ENCODE measurements at regions not wholly inside any gene's neighbourhood (a gene's known extent, or its start where the extent isn't known, plus 50 kb on each side); places are given as distances from the start of the nearest gene placed in this dataset.

DNA sequence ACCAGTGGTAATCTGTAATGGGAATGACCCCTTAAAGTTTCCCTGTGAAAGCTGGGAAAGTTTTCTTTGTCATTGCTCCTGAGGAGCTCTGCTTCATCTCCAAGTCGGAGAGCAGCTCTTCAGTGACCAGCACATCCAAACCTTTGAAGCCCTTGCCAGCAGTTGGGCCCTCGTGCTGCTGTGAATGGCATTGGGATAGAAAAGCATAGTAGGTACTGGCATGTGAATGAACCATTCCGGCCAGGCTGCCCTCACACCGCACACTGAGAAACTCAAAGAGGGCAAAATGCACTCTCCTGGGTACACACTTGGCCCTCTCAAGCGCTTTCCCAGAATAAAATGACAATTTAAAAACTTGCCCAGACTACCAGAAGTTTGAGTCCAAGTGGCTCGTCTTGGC is 1135.0 kb upstream of the WWC1 start:
- TF ChIP-seq, protein P1, sequence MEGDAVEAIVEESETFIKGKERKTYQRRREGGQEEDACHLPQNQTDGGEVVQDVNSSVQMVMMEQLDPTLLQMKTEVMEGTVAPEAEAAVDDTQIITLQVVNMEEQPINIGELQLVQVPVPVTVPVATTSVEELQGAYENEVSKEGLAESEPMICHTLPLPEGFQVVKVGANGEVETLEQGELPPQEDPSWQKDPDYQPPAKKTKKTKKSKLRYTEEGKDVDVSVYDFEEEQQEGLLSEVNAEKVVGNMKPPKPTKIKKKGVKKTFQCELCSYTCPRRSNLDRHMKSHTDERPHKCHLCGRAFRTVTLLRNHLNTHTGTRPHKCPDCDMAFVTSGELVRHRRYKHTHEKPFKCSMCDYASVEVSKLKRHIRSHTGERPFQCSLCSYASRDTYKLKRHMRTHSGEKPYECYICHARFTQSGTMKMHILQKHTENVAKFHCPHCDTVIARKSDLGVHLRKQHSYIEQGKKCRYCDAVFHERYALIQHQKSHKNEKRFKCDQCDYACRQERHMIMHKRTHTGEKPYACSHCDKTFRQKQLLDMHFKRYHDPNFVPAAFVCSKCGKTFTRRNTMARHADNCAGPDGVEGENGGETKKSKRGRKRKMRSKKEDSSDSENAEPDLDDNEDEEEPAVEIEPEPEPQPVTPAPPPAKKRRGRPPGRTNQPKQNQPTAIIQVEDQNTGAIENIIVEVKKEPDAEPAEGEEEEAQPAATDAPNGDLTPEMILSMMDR (IDR thresholded peaks at IDR 0.05; ENCODE audit: low read length) = no peak
- TF ChIP-seq EZH2 (IDR thresholded peaks at IDR 0.05; ENCODE audit: borderline replicate concordance, low read length) = no peak
